K562 (cell line): ENCODE measurements at regions not wholly inside any gene's neighbourhood (a gene's known extent, or its start where the extent isn't known, plus 50 kb on each side); places are given as distances from the start of the nearest gene placed in this dataset.

Experiments
- DDX20 ChIP-seq: fragments of 450-650 bp; IDR thresholded peaks from 2 replicates; pipeline ENCODE4 v1.6.1; 2016; ENCODE audit warnings: missing genetic modification characterization, low read depth, mild to moderate bottlenecking, missing compliant biosample characterization, moderate library complexity
- ERF ChIP-seq: fragments of 450-650 bp; formaldehyde crosslinking; IDR thresholded peaks from 2 replicates; pipeline ENCODE4 v1.4.0; 2020; ENCODE audit warnings: mild to moderate bottlenecking, mixed read lengths
- HDAC1 ChIP-seq, 2 experiments: fragments of 450-650 bp; IDR thresholded peaks; 2 replicates each; pipeline ENCODE4 v1.6.1; 2016 to 2017; ENCODE audit warnings: inconsistent platforms in 1 of 2, mild to moderate bottlenecking in 1 of 2, moderate library complexity in 1 of 2
- HNRNPK ChIP-seq: fragments of 200-400 bp; formaldehyde crosslinking; IDR thresholded peaks from one replicate; pipeline ENCODE4 v1.6.1; 2018; ENCODE audit warnings: mild to moderate bottlenecking, low read depth, low read length; ENCODE audit not compliant: poor library complexity, severe bottlenecking
- HNRNPUL1 ChIP-seq: fragments of 200-400 bp; formaldehyde crosslinking; IDR thresholded peaks from 2 replicates; pipeline ENCODE4 v1.6.1; 2017; ENCODE audit warnings: low read length
- HOMEZ ChIP-seq: fragments of 250-450 bp; sonication (Bioruptor Pico); IDR thresholded peaks from 2 replicates; pipeline ENCODE4 v1.4.0; 2020; ENCODE audit warnings: mild to moderate bottlenecking, moderate library complexity
- JUNB ChIP-seq: fragments of 450-650 bp; formaldehyde crosslinking; conservative IDR thresholded peaks from 2 replicates; pipeline ENCODE4 v1.4.0; 2020; ENCODE audit warnings: mild to moderate bottlenecking
- KHSRP ChIP-seq: fragments of 450-650 bp; IDR thresholded peaks from 2 replicates; pipeline ENCODE4 v1.6.1; 2017
- MCM2 ChIP-seq: fragments of 450-650 bp; IDR thresholded peaks from 2 replicates; pipeline ENCODE4 v1.6.1; 2017; ENCODE audit warnings: low read depth, mild to moderate bottlenecking
- NFXL1 ChIP-seq: fragments of 450-650 bp; formaldehyde crosslinking; IDR thresholded peaks from 2 replicates; pipeline ENCODE4 v1.4.0; 2021; ENCODE audit warnings: mild to moderate bottlenecking
- PHF21A ChIP-seq: fragments of 450-650 bp; IDR thresholded peaks from 2 replicates; pipeline ENCODE4 v1.6.1; 2017; ENCODE audit warnings: low read depth, borderline replicate concordance
- POLR2AphosphoS2 ChIP-seq: IDR thresholded peaks from 2 replicates; pipeline ENCODE4 v1.6.1; 2012; ENCODE audit warnings: low read length, improper control_type of control experiment
- RB1 ChIP-seq: fragments of 450-650 bp; IDR thresholded peaks from 2 replicates; pipeline ENCODE4 v1.6.1; 2017; ENCODE audit warnings: low read depth, mild to moderate bottlenecking
- ZNF217 ChIP-seq: sonication (generic); formaldehyde crosslinking; IDR thresholded peaks from 2 replicates; pipeline ENCODE4 v1.8.0; 2022; ENCODE audit warnings: mild to moderate bottlenecking, missing genetic modification reagents
- ZNF431 ChIP-seq: sonication (generic); formaldehyde crosslinking; IDR thresholded peaks from 2 replicates; pipeline ENCODE4 v1.8.0; 2022; ENCODE audit warnings: mild to moderate bottlenecking, missing genetic modification reagents
- ZNF511 ChIP-seq: sonication (generic); formaldehyde crosslinking; IDR thresholded peaks from 2 replicates; pipeline ENCODE4 v1.8.0; 2022; ENCODE audit warnings: mild to moderate bottlenecking, missing genetic modification reagents
- ZNF583 ChIP-seq: fragments of 250-450 bp; sonication (Bioruptor Pico); IDR thresholded peaks from 2 replicates; pipeline ENCODE4 v1.4.0; 2020
- ZNF586 ChIP-seq: fragments of 450-650 bp; formaldehyde crosslinking; conservative IDR thresholded peaks from 2 replicates; pipeline ENCODE4 v1.4.0; 2020; ENCODE audit warnings: mild to moderate bottlenecking, moderate library complexity
- ZNF644 ChIP-seq: fragments of 200-800 bp; sonication (Bioruptor generic); IDR thresholded peaks from 2 replicates; pipeline ENCODE4 v1.6.1; 2016; ENCODE audit warnings: low read depth, missing genetic modification characterization, missing compliant biosample characterization
- TF ChIP-seq, protein P1 (sequence below): sonication (generic); formaldehyde crosslinking; IDR thresholded peaks from 2 replicates; pipeline ENCODE4 v1.8.0; 2023; ENCODE audit warnings: mild to moderate bottlenecking, missing genetic modification reagents
- TF ChIP-seq, protein P2 (sequence below): conservative IDR thresholded peaks from 2 replicates; pipeline ENCODE4 v1.6.1; 2011; ENCODE audit warnings: low read depth, mild to moderate bottlenecking, low read length; ENCODE audit not compliant: control insufficient read depth

- TF ChIP-seq JUNB (CRISPR knock-in tag) = no peak
- TF ChIP-seq, protein P1, sequence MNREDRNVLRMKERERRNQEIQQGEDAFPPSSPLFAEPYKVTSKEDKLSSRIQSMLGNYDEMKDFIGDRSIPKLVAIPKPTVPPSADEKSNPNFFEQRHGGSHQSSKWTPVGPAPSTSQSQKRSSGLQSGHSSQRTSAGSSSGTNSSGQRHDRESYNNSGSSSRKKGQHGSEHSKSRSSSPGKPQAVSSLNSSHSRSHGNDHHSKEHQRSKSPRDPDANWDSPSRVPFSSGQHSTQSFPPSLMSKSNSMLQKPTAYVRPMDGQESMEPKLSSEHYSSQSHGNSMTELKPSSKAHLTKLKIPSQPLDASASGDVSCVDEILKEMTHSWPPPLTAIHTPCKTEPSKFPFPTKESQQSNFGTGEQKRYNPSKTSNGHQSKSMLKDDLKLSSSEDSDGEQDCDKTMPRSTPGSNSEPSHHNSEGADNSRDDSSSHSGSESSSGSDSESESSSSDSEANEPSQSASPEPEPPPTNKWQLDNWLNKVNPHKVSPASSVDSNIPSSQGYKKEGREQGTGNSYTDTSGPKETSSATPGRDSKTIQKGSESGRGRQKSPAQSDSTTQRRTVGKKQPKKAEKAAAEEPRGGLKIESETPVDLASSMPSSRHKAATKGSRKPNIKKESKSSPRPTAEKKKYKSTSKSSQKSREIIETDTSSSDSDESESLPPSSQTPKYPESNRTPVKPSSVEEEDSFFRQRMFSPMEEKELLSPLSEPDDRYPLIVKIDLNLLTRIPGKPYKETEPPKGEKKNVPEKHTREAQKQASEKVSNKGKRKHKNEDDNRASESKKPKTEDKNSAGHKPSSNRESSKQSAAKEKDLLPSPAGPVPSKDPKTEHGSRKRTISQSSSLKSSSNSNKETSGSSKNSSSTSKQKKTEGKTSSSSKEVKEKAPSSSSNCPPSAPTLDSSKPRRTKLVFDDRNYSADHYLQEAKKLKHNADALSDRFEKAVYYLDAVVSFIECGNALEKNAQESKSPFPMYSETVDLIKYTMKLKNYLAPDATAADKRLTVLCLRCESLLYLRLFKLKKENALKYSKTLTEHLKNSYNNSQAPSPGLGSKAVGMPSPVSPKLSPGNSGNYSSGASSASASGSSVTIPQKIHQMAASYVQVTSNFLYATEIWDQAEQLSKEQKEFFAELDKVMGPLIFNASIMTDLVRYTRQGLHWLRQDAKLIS (CRISPR knock-in tag) = no peak
- TF ChIP-seq MCM2 = no peak
- TF ChIP-seq HOMEZ (CRISPR knock-in tag) = no peak
- no peak for TF ChIP-seq ZNF431 (CRISPR knock-in tag)
- no peak for TF ChIP-seq DDX20 (tag)
- TF ChIP-seq ZNF217 (CRISPR knock-in tag) = no peak
- no peak for TF ChIP-seq ZNF511
- TF ChIP-seq RB1 = no peak
- TF ChIP-seq ZNF644 (tag) = no peak
- no peak for TF ChIP-seq HNRNPK
- TF ChIP-seq ZNF583 (CRISPR knock-in tag) = no peak; the same call in 1 of the 2 replicates
- TF ChIP-seq HNRNPUL1 = no peak
- peak in 1 of 2 experiments; percentile 51; a peak in 1 of 4 replicates for TF ChIP-seq HDAC1 (IDR thresholded peaks at IDR 0.05)
- no peak for TF ChIP-seq POLR2AphosphoS2
- TF ChIP-seq PHF21A = peak; percentile 76; the same call in 1 of the 2 replicates
- TF ChIP-seq KHSRP = no peak
- no peak for TF ChIP-seq NFXL1 (CRISPR knock-in tag)
- no peak for TF ChIP-seq ERF
- TF ChIP-seq, protein P2, sequence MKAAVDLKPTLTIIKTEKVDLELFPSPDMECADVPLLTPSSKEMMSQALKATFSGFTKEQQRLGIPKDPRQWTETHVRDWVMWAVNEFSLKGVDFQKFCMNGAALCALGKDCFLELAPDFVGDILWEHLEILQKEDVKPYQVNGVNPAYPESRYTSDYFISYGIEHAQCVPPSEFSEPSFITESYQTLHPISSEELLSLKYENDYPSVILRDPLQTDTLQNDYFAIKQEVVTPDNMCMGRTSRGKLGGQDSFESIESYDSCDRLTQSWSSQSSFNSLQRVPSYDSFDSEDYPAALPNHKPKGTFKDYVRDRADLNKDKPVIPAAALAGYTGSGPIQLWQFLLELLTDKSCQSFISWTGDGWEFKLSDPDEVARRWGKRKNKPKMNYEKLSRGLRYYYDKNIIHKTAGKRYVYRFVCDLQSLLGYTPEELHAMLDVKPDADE = no peak
- TF ChIP-seq ZNF586 (CRISPR knock-in tag) = no peak
These were observed 142.9 kb upstream of the WNT4 start (continued) for GRCh38 chr1:22285549-22286396.
